NCI-H187 treated with DMSO at 0.1 percent for 48 hours (cell line): ENCODE measurements at regions not wholly inside any gene's neighbourhood (a gene's known extent, or its start where the extent isn't known, plus 50 kb on each side); places are given as distances from the start of the nearest gene placed in this dataset.

Experiments used
- DNase-seq: peaks from one replicate; lab custom pipeline; 2025; lab: John Stamatoyannopoulos, UW

DNA sequence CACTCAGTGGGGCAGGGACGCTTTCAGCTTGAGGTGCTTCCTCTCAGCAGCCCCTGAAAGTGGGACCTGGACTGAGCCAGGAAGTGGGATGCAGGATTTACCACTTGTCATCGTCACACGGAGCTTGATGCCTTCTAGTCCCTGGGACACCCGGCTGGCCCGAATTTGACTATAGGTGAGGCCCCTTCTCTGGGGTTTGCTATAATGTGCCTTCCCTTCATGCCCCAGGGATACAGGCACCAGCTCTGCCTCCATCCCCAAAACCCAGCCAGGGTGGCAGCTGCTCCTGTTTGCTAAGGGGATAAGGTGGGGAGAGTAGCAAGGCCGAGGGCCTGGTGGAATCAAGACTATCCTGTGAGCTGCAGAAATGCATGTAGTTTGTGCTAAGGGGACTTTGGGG is 235.0 kb downstream of the GLRX3 start:
- no peak for DNase-seq

DNA sequence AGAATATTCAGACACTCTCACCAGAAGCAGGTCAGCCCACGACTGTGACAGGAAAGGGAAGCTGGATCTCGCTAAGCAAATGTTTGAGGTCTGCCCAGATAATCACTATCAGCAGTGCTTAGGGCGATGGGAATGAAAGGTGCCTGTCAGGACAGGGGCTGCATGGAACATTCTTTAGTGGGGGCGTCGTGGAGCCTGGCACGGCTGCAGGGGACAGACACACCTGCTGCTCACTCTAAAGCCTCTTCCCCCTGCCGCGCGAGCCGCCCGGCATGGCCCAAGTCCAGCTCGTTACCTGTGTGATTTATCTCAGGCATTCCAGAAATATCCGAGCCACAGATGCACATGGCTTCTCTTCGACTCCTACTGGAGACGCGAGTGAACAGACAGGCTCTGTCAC is 235.5 kb downstream of the GLRX3 start:
- no peak for DNase-seq

DNA sequence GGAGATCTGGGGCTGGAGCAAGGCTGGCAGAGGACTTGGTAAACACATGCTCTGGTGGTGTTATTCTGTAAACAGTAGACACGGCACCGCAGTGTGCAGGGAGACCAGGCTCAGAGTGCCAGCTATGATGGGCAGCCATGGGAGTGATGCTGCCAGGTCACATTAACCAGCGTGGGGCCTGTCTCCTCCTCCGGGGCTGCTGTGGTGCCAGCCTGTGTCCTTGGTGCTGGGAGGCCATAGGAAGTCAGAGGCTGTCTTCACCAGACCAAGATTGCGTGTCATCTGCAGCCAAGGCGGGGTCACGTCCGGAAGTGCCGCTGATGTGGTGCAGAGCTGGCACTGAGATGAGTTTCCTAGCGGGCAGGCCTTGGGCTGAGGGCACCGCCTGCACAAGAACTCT is 236.0 kb downstream of the GLRX3 start:
- no peak for DNase-seq

DNA sequence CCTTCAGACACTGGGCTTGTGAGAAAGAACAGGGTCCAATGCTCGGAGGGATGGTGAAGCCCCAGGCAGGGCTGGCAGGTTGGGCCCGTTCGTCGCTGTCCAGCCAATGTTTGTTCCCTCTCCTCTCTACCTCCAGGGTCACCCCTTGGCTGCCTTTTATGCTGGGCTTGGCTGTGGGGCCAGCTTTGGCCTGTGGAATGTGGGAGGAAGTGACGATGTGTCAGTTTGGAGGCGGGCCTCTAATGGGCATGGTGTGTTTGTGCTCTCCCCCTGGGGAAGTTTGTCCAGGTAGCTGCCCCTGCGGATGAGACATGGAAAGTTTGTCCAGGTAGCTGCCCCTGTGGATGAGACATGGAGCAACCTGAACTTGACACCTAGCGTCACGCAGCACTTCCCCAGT is 236.7 kb downstream of the GLRX3 start:
- no peak for DNase-seq

DNA sequence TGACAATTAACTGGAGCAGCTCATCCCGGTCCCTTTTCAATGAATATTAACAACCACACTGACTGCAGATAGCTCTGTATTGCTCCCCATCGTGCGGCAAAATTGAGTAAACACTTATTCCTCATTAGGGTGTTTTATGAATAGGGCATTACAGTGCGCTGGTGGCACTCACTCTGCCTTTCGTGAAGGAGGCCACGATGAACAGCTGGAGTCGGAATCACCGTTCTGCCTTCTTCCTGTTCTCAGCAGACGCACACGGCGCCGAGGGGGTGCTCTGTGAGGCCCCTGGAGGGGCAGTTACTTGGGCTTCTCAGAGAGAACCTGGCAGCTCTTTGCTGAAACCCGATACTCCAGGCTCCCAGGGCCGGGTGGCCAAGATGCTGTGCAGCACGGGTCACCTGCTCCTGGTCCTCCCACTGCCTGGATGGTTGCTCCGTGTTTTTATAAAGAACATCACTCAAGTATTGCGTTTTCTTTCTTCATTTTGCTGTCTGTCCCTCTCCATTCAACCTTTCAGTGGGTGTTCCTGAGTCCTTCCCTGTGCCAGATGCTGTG is 241.9 kb downstream of the GLRX3 start:
- no peak for DNase-seq

DNA sequence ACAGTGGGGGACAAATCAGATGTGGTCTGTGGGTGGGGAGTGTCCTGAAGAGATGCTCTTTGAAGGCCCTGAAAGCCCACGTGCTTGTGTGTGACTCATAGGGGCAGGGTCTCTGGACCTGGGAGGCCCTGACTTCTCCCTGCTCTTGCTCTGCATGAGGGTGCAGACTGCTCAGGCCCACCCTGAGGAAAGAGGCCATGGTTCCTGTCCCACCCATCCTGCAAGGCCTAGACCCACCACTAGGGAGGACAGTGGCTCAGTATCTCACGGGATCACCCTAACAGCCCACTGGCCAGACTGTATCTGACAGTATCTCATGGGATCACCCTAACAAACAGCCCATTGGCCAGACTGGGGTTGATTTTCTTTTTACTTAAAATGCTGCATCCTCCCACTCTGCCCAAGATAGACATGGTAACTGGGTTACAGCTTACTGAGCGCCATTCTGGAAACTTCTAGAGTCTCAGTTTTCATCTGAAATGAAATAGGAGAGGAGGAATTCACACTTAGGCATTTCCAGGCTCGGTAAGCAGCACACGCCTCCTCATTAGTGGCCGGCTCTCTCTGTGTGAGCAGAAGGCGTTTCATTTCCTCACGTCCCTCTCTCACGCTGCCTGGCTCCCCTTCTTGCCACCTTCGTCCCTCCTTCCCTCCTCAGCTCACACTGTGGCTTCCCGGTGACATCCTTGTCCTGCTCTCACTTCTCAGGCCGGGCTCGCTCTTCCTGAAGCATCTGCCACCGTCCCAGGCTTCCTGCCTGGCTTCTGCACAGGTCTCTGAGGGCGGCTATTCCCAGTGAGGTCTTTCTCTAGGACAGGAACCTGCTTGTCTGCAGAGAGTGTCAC is 242.6 kb downstream of the GLRX3 start:
- DNase-seq = no peak

DNA sequence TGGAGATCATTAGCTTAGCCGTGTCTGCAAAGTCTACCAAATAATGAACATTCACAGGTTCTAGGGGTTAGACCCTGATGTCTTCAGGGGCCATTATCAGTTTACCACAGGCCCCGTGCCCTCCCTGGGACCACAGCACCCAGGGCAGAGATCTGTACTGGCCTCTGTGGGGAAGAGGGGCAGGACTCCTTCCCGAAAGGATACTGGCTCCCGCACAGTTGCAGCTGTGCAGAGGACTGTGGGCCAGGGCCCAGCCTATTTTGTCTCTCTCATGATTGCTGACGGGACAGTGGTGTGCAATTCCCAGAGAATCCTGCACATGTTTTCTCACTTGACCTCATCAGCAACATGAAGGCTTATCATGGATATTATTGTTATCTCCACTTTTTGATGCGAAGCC is 243.9 kb downstream of the GLRX3 start:
- DNase-seq = no peak

DNA sequence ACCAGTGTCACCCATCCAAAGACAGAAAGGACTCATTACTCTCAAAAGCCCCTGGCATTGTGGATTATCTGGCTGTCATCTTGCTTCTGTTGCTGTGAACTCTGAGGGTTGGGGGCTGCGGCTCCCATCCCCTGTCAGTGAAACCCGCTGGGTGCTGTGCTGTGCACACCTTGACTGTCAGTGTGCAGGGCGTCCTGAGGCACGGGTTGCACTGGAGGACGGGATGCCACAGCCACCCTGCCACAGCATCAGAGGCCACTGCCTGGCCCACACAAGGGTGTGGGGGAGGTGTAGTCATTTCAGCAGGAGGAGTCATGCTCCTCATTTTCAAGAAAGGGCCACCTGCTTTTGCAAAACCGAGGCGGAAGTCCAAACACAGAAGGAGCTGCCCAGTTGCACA is 245.8 kb downstream of the GLRX3 start:
- no peak for DNase-seq

DNA sequence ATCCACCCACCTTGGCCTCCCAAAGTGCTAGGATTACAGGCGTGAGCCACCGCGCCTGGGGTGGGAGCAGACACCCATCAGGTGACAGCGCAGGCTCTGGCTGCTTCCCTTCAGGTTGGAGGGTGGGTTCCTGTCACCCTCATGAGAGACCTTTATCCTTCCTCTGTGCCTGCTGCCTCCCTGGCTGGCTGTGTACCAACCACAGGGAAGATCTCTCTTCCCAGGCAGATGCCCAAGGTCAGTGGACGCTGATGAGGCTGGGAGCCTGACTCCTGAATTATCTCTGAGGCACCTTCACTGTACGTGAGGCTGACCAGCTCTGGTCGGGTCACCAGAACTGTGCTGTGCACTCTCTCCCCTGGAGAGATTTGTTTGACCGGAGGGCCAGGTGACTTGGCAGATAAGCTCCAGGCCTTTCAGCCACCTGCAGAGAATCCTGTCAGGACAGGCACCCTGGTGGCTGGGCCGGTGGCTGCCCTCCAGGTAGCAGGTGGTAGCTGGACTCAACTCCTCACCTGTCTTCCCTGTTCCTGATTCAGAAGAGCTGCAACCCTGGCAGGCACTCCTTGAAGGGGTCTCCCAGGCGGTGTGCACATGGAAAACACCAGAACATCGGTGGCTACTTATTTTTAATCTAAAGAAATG is 251.9 kb downstream of the GLRX3 start:
- no peak for DNase-seq

DNA sequence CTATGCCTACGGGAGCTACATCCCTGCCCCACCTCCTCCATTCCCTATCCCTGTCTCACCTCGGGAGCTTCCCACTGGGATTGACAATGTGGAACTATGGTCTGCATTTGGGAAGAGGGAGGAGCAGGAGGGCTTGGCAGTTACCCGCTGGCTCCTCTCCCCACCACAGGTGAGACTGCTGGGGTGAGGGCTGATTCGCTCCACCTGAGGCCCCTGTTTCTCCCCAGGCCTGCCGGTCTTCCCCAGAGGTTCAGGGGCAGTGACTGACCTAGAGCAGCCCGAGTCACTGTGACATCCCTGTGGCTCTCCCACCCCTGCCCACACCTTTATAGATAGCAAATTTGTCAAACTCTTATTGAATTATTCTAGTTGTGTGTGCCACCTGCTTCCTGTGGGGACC is 252.6 kb downstream of the GLRX3 start:
- DNase-seq = no peak

DNA sequence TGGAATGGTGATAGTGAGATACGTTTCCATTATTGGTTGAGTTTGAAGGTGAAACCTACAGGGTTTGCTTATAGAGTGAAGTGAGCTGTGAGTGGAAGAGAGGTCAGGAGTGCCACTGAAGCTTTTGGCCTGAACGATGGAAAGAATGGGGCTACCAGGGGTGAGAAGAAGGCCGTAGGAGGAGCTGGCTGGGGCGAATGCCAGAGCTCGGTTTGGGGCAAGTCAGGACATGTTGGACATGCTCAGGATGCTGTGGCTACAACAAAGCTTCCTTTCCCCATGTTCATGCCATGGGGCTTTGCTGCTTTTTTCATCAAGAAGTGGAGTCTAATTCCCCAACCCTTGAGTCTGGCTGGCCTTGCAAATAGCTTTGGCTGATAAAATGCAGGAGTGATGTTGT is 253.7 kb downstream of the GLRX3 start:
- DNase-seq = no peak

DNA sequence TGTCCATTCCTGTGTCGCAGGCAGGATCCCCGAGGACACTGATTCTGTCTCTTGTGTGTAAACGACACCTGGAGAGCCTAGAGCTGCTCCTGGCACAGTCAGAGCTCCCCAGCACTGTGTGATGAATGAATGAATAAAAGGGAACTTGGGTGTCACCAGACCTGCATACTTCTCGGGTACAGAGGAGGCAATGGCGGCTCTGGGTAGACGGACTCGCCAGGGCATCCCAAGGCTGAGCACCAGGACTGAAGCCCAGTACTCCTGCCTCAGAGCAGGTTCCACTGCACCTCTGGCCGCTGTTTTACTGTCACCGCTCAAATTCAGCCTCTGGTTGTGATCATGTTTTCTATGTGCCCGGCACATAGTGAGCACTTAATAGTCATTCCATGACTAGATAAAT is 255.8 kb downstream of the GLRX3 start:
- no peak for DNase-seq

DNA sequence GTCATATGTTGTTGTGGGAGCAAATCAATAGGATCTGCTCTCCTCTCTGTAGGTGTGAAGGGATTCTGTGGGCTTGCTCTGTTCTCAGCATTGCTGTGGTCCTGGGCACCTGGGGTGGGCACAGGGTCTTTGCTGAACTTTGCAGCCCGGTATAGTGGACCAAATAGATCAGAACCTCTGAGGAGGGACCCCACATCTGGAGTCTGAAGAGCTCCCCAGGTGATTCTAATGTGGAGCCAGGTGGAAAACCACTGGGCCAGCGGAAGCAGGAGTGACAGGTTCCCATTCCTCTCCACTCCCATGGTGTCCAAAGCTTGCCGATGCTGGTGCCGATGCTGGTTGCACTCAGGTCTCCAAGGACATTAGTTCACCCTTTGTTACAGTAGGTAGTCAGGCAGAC is 257.2 kb downstream of the GLRX3 start:
- no peak for DNase-seq

DNA sequence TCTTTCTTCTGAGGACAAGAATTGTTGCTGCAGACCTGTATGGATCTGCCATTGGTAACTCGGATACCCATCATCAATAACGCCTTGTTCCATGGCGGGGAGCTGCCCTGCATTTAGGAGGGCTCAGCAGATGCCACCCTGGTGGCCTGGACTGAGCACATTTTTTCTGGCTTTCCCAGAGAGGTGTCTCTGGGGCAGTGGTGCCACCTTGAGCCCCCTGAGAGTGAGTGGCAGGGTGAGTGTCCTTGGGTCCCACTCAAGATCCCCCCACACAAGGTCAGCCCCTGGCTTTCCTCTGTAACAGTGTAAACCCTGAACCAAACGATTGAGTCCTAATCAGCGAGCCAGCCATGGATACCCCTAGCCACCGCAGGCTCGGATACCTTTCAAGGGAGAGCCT is 258.6 kb downstream of the GLRX3 start:
- no peak for DNase-seq

DNA sequence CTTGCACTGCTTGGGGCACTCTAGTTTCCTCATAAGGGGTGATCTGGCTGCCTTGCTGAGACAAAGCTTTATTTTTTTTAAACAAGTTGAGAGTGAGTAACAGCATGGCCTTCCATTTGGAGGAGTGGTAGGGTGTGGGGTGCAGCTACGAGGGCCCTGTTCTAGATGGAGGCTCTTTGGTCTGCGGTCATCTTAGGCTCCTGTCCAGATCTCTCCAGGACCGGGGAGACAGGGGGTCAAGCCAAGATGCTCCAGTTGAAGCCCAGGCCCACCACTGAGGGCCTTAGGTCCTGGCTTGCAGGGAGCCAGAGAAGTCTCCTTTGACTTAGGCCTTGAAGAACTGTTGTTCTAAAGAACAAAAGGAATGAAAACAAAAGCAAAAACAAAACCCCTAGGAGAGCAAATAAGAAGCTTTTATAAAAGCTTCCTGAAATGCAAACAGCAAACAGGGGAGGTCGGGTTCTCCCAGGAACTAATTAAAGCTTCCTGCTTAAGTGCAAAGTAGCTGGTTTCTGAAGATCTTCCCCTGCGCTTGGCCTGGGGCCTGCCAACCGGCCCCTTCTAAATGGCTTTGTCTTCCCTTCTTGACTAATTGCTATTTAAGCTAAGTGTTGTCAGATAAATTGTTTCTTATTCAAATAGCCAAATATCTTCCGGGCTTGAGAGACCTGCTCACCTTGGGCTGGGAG is 259.2 kb downstream of the GLRX3 start:
- no peak for DNase-seq

DNA sequence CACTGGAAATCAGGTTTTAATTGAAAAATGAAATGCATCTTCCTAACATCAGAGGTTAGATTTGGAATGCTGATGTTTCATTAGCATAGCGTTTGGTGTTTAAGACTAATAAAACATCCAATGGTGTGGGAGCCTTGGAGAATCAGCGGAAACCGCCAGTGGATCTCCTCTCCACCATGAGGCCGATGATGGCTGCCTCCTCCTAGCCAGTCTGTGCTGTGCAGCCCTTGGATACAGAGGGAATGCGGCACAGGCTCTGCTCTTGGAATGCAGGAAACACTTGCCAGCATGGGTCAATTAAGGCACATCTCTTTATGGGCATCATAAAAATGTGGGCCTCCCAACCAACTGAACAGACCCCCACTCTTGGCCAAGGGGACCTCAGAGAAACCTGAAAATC is 259.9 kb downstream of the GLRX3 start:
- DNase-seq = no peak

DNA sequence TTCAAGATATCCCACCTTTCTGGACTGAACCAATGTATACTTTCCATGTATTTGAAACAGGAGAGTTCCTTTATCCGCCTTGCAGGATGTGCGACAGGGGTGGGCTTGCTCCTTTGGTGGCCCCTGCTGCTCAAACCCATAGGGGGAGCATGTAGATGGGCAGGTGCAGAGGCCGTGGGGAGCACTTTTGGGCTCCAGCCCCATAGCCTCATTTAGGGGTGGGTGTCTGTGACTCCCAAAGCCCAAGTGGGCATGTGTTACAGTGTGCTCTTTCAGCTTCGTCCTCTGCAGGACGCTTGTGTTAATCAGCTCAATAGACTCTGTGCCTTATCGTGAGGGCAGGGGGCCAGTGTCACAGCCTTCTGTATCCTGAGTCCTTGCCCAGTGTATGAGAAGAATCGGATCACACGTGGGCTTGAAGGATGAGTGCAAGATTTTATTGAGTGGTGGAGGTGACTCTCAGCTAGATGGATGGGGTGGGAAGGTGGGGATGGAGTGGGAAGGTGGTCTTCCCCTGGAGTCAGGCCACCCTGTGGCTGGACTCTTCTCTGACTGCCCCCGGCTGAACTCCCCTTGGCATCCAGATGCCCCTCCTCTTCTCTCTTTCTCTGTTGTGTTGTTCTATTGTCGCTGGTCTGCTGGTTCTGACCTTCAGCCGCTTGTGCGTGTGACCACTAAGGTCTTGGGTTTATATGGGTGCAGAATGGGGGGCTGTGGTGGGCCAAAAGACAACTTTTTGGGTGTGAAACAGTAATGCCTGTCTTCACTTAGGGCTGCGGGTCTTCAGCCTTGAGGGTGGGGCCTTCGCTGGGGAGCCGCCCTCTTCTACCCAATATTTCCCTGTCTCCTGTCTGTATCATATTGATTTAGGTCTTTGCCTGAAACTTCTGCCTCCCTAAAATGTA is 262.2 kb downstream of the GLRX3 start:
- no peak for DNase-seq

DNA sequence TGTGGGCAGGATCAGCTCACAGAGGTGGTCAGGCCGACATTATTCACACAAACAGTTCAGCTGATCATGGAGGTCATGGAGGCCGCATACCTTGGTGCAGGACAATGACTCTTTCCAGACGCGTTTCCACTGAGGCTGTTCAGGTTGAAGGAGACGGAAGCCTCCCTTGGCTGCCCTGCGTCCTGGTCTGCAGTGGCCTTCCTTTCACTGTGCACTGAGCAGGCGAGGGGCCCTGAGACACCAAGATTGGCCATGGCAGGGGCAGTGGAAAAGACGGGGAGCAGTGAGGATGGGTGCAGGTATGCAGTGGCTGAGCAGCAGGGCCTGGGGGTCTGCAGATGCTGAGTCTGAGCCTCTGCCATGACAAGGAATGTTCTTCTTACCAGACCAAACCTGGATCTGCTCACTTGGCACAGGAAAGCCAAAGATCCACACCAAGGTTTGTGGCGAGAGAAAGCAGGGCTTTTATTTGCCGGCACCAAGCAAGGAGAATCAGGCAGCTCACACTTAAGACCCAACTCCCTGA is 263.3 kb downstream of the GLRX3 start:
- no peak for DNase-seq

DNA sequence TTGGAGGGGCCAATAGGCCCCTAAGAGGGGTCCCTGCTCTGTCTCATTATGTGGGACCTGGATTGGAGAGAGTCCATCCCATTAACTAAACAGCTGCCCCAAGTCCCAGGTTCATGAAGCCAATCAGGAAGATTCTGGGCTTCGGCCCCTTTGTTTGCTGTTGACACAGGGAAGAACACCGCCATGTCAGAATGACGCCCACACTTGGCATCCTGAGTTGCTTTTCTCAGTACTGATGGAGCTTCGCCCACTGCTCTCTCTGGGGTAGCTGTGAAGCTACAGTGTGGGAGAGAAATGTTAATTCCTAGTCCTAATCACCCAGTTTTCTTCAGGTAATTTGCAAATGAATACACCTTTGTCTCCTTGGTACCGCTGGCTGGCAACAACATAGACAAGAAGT is 264.7 kb downstream of the GLRX3 start:
- no peak for DNase-seq

DNA sequence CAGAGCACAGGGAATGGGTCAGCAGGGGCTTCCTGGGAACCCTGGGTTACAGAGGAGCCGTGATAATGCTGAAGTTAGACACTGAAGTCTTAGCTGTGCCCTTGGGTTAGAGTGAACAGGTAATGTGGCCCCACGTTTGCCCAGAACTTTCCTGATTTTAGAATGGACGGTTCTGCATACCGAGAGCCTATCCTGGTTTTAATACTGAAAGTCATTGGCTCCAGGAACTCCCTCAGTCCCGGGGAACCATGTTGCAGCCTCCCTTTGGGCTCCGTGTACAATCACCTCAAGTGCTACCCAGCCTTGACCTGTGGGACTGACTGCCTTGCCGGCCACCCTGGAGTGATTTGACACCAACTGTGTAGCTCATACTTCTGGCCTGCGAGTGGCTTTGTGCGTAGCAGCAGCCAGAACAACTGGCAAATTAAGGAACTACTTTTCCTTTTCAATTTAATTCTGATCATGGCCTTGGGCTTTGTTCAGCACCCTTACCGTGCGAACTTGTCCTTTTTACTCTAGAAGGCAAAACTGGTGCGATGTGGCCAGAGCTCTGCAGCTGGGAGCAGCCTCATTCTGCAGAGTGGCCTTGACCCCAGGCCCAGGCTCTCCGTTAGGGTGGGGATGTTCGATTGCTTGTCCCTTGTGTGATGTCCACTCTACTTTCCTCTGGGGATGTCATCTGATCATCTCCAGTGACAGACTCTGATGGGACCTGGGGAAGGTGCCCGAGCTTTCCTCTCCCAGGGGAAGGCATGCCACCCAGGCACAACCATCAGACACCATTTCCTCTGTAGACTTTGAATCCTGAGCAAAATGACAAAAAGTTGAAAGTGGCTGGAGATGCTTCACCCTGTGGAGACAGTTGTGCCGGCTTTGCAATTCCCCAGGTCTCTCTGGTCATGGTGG is 265.9 kb downstream of the GLRX3 start:
- DNase-seq = no peak
